ENCODE measurements at regions not wholly inside any gene's neighbourhood (a gene's known extent, or its start where the extent isn't known, plus 50 kb on each side); places are given as distances from the start of the nearest gene placed in this dataset.

DNA sequence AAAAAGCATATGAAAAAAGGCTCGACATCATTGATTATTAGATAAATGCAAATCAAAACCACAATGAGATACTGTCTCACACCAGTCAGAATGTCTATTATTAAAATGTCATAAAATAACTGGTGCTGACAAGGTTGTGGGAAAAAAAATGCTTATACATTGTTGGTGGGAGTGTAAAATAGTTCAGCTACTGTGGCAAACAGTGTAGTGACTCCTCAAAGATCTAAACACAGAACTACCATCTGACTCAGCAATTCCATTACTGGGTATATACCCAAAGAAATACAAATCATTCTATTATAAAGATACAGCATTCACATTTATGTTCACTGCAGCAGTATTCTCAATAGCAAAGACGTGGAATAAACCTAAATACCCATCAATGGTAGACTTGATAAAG is 412.1 kb downstream of the CENPC start:
- Mint-ChIP-seq H3K9me3 (peaks cover 2 to 12% (median 5%) of the 10 kb centered on the region in 3 donors), H3K36me3 (no peaks in the 10 kb centered on the region), H3K27ac (no peak overlapping the region), H3K4me1 (peaks cover 0 to 2% (median 0%) of the 10 kb centered on the region in 3 donors), H3K4me3 (no peak overlapping the region), H3K27me3 (no peaks in the 10 kb centered on the region)

GRCh38 chr4:67131224-67131623 is 414.1 kb downstream of the CENPC start:
- Mint-ChIP-seq H3K4me1 (peaks cover 0 to 2% (median 0%) of the 10 kb centered on the region in 3 donors), H3K27me3 (no peaks in the 10 kb centered on the region), H3K36me3 (no peaks in the 10 kb centered on the region), H3K4me3 (no peak overlapping the region), H3K9me3 (peaks cover 2 to 12% (median 5%) of the 10 kb centered on the region in 3 donors), H3K27ac (no peak overlapping the region)

DNA sequence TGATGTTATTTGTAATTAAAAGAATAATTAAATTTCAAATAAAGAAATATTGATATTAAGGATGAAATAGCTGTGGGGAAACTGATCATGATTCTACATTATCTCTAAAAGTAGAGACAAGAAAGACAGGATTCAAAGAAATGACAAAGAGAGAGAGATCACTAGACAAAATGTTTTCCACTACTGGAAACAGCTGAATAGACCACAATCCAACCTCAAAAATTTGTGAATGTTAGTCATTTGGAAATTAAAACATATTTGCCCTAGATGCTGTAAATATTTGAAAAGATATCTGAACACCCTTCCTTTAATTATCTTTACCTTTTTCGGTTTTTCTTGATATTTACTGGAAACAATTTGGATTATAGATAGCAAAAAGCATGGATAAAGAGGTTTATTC is 414.9 kb downstream of the CENPC start:
- no peak overlapping the region for H3K27ac Mint-ChIP-seq
- peaks cover 0 to 2% (median 0%) of the 10 kb centered on the region in 3 donors for H3K4me1 Mint-ChIP-seq
- H3K27me3 Mint-ChIP-seq, result no peaks in the 10 kb centered on the region
- no peaks in the 10 kb centered on the region for H3K36me3 Mint-ChIP-seq
- peaks cover 2 to 11% (median 5%) of the 10 kb centered on the region in 3 donors for H3K9me3 Mint-ChIP-seq
- no peak overlapping the region for H3K4me3 Mint-ChIP-seq

DNA sequence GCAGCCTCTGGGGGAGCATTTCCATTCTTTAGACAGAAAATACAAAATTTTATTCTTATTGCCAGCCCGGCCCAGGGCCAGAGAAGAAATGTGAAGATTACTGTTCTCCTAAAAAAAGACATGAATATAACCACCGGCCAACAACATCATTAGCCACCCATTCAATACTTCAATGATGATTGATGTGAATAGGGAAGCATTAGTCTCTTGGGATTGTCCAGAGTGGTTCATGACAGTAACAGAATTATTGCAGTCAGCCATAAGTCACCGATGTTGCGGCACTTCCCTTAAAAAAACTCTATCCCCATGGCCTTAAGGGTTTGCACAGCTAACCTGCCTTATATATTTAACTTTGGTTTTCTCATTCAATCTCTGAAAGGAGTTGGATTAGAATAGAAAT is 418.7 kb downstream of the CENPC start:
- no peaks in the 10 kb centered on the region for H3K27me3 Mint-ChIP-seq
- peaks cover 0 to 2% (median 0%) of the 10 kb centered on the region in 3 donors for H3K4me1 Mint-ChIP-seq
- H3K36me3 Mint-ChIP-seq, result no peaks in the 10 kb centered on the region
- H3K4me3 Mint-ChIP-seq, result no peak overlapping the region
- no peak overlapping the region for H3K27ac Mint-ChIP-seq
- peaks cover 0 to 2% (median 1%) of the 10 kb centered on the region in 3 donors for H3K9me3 Mint-ChIP-seq

GRCh38 chr4:67125636-67126514 is 419.4 kb downstream of the CENPC start:
- Mint-ChIP-seq H3K9me3 (peaks cover 0 to 3% (median 1%) of the 10 kb centered on the region in 3 donors), H3K4me3 (no peak overlapping the region), H3K27ac (no peak overlapping the region), H3K4me1 (no peaks in the 10 kb centered on the region), H3K36me3 (no peaks in the 10 kb centered on the region), H3K27me3 (no peaks in the 10 kb centered on the region)

- H3K27ac Mint-ChIP-seq, result no peak overlapping the region
- no peak overlapping the region for H3K4me3 Mint-ChIP-seq
- H3K36me3 Mint-ChIP-seq, result no peaks in the 10 kb centered on the region
- H3K9me3 Mint-ChIP-seq, result peaks cover 0 to 3% (median 0%) of the 10 kb centered on the region in 3 donors
- no peaks in the 10 kb centered on the region for H3K4me1 Mint-ChIP-seq
- H3K27me3 Mint-ChIP-seq, result no peaks in the 10 kb centered on the region
These were observed 420.6 kb downstream of the CENPC start for GRCh38 chr4:67124716-67125115.

DNA sequence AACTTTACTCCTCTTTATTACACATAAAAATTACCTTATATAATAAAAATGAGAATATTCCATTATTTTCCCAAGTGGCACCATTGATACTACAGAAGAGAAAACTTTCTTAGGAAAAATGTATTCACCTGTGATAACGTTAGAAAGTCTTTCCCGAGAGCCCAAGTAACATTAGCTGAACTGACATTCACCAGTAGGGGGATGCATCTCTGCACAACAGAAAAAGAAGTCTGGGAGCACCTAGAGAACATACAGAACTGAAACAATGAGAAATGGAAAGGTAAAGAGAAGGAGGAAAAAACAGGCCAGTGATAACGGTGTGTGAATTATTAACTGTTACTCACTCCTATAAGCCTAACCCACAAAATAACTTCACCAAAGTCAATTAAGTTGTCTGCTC is 423.3 kb downstream of the CENPC start:
- Mint-ChIP-seq H3K9me3 (peaks cover 0 to 7% (median 2%) of the 10 kb centered on the region in 3 donors), H3K36me3 (no peaks in the 10 kb centered on the region), H3K4me1 (no peaks in the 10 kb centered on the region), H3K27me3 (no peaks in the 10 kb centered on the region), H3K27ac (no peak overlapping the region), H3K4me3 (no peak overlapping the region)

- Mint-ChIP-seq H3K4me3 (no peak overlapping the region), H3K27ac (no peak overlapping the region), H3K4me1 (no peaks in the 10 kb centered on the region), H3K9me3 (peaks cover 0 to 7% (median 4%) of the 10 kb centered on the region in 3 donors), H3K36me3 (no peaks in the 10 kb centered on the region), H3K27me3 (no peaks in the 10 kb centered on the region)
These were observed 424.9 kb downstream of the CENPC start for GRCh38 chr4:67120369-67120768.

- no peak overlapping the region for H3K27ac Mint-ChIP-seq
- no peaks in the 10 kb centered on the region for H3K36me3 Mint-ChIP-seq
- no peak overlapping the region for H3K4me3 Mint-ChIP-seq
- H3K4me1 Mint-ChIP-seq, result no peaks in the 10 kb centered on the region
- H3K27me3 Mint-ChIP-seq, result peaks cover 2% of the 10 kb centered on the region
- H3K9me3 Mint-ChIP-seq, result peaks cover 0 to 3% (median under 1%) of the 10 kb centered on the region in 3 donors
These were observed 436.0 kb downstream of the CENPC start for GRCh38 chr4:67109276-67109675.

DNA sequence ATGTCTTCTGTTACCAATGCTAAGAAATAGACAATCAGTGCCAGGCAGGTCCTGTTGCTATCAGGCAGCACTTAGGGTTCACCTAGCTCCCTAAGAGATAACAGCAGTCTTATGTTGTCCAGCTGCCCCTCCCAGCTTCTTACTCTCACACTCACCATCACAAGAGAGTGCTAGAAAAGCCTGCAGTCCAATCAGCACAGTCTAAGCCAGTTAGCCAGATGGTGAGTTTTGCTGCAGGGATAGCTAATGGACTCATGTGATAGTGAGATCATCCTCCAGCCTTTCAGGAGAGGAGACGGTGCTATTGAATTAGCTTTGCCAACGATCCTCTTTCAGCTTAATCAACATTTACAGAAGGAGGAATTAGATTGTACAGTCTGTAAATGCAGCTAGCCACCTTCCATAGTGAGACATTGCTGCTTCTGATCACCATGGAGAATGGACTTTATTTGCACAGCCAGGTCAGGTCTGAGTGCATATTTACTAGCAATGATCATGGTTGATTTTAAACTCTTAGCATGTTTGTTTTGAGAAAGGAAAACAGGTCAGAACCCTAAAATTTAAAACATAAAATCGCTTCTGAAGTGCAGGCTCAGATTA is 438.3 kb downstream of the CENPC start:
- Mint-ChIP-seq H3K4me3 (no peak overlapping the region), H3K27me3 (peaks cover 2% of the 10 kb centered on the region), H3K4me1 (no peaks in the 10 kb centered on the region), H3K36me3 (no peaks in the 10 kb centered on the region), H3K27ac (no peak overlapping the region), H3K9me3 (no peaks in the 10 kb centered on the region)

DNA sequence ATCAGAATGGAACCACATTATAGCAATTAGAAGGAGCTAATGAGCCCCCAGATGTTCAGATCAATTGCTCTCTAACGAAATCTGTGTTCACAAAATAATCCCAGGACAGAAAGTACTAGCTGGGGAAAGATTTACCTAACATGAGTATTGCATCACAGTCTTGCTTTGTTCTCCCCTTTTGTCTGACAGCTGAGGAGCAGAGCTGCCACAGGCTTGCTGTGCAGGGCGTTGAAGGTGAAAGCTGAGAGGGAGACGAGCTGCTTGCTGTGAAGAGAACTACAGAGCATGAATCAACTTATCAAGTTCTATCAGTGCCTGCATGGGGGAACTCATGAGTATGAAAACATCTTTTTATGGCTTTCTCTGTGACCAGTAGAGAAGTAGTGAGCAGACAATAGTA is 441.2 kb downstream of the CENPC start:
- H3K4me1 Mint-ChIP-seq, result no peaks in the 10 kb centered on the region
- no peak overlapping the region for H3K27ac Mint-ChIP-seq
- no peaks in the 10 kb centered on the region for H3K36me3 Mint-ChIP-seq
- H3K9me3 Mint-ChIP-seq, result no peaks in the 10 kb centered on the region
- peaks cover 2% of the 10 kb centered on the region for H3K27me3 Mint-ChIP-seq
- H3K4me3 Mint-ChIP-seq, result no peak overlapping the region

DNA sequence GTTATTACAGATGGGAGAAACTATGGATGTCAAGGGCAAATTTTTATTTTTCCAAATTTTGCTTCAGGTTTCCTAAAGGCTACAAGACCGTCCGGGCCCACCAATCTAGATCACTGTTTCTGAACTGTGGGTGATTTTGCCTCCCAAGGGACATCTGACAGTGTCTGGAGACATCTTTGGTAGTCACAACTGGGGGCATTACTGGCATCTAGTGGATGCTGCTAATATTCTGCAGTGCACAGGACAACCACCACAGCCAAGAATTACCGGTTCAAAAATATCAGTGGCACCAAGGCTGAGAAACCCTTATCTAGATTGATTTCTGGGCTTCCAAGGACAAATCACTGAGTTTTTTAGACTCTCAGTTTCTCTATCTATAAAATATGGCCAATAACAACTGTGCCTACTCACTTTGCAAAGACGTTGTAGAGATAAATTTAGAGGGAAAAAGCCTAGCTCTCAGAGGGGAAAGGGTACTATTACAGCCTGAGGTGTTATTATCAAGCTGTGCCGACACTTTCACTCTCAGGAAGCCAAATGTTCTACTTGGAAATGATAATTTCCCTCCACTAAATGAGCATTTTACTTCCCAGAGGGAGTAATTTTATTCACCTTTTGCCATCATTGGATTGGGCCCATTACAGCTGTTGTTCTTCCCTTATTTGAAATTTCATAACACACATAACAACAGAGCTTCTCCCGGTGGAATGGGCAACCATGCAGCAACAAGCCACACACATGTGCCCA is 442.1 kb downstream of the CENPC start:
- no peaks in the 10 kb centered on the region for H3K4me1 Mint-ChIP-seq
- H3K9me3 Mint-ChIP-seq, result no peaks in the 10 kb centered on the region
- no peak overlapping the region for H3K27ac Mint-ChIP-seq

DNA sequence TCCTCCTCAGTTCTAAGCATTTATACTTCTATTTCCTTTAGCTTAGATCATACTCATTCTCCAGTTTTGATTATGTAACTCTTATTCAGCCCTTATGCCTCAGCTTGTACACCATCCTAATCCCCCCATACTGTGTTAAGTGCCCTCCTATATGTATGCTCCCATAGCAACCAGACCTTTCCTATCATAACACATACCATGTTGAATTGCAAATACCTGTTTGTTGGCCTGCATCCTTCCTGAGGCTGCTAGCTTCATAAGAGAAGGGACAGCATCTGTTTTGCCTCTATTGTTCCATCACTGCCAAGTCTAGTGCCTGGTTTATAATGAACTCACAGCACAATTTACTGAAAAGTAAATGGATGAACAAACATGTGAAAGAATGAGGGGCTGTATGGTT is 443.7 kb downstream of the CENPC start:
- Mint-ChIP-seq H3K36me3 (no peaks in the 10 kb centered on the region), H3K27me3 (no peaks in the 10 kb centered on the region), H3K4me3 (no peak overlapping the region), H3K27ac (no peak overlapping the region), H3K4me1 (no peaks in the 10 kb centered on the region), H3K9me3 (no peaks in the 10 kb centered on the region)

More for the DNA sequence above, 442.1 kb downstream of the CENPC start:
- Mint-ChIP-seq H3K4me3 (no peak overlapping the region), H3K27me3 (peaks cover 2% of the 10 kb centered on the region), H3K36me3 (no peaks in the 10 kb centered on the region)

- no peak overlapping the region for H3K4me3 Mint-ChIP-seq
- H3K36me3 Mint-ChIP-seq, result peaks cover 1% of the 10 kb centered on the region
- H3K9me3 Mint-ChIP-seq, result no peaks in the 10 kb centered on the region
- no peaks in the 10 kb centered on the region for H3K27me3 Mint-ChIP-seq
- H3K27ac Mint-ChIP-seq, result no peak overlapping the region
- H3K4me1 Mint-ChIP-seq, result no peaks in the 10 kb centered on the region
These were observed 453.0 kb downstream of the CENPC start for GRCh38 chr4:67092351-67092750.

DNA sequence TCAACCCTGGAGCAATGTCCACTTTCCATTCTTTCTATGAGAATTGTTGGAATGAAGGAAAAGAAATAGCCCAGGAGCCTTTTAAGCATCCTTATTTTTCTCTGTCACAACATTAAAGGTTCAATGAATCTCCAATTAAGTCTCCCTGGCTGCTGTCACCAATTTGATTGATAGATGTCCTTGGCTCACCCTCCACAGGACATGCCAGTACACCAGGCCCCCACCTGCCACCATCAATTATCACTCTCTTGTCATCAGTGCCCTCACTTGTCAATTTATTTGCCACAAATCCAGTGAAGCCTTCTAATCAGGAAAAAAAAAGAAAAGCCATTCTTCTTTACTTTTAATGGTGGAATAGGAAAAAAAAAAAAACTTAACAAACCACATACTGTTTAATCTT is 453.6 kb downstream of the CENPC start:
- no peaks in the 10 kb centered on the region for H3K27me3 Mint-ChIP-seq
- H3K4me1 Mint-ChIP-seq, result no peaks in the 10 kb centered on the region
- peaks cover 1% of the 10 kb centered on the region for H3K36me3 Mint-ChIP-seq

More for the DNA sequence above, 453.6 kb downstream of the CENPC start:
- Mint-ChIP-seq H3K27ac (no peak overlapping the region), H3K9me3 (no peaks in the 10 kb centered on the region), H3K4me3 (no peak overlapping the region)

Measured in IgD-negative memory B cell (primary cell).